ENCODE measurements at regions not wholly inside any gene's neighbourhood (a gene's known extent, or its start where the extent isn't known, plus 50 kb on each side); places are given as distances from the start of the nearest gene placed in this dataset.

DNA sequence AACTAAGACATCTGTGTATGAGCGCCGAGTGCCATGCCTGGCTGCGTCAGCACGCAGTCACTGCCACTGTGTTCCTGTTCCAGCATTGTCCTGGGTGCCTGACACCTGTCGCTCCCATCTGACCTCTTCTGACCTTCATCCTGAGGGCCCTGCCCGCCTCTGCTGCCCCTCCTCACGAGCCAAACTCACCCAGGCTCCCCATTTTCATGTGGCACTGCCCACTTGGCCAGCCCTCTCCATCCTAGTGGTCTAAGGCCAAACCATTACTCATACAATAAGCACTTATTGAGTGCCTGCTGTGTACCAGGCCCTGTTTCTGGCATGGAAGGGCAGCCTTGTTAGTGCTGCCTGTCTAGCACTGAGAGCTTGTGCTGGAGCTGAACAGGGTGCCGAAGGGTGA, 77.2 kb upstream of the PCBD1 start:
- no peak for DNase-seq
- H3K4me3 ChIP-seq, result no peak overlapping the region
- TF ChIP-seq POLR2AphosphoS5 (IDR thresholded peaks at IDR 0.05) (no peak), EP300 (IDR thresholded peaks at IDR 0.05) (no peak), POLR2A (IDR thresholded peaks at IDR 0.05) (no peak)
- TF ChIP-seq, protein P1, sequence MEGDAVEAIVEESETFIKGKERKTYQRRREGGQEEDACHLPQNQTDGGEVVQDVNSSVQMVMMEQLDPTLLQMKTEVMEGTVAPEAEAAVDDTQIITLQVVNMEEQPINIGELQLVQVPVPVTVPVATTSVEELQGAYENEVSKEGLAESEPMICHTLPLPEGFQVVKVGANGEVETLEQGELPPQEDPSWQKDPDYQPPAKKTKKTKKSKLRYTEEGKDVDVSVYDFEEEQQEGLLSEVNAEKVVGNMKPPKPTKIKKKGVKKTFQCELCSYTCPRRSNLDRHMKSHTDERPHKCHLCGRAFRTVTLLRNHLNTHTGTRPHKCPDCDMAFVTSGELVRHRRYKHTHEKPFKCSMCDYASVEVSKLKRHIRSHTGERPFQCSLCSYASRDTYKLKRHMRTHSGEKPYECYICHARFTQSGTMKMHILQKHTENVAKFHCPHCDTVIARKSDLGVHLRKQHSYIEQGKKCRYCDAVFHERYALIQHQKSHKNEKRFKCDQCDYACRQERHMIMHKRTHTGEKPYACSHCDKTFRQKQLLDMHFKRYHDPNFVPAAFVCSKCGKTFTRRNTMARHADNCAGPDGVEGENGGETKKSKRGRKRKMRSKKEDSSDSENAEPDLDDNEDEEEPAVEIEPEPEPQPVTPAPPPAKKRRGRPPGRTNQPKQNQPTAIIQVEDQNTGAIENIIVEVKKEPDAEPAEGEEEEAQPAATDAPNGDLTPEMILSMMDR (IDR thresholded peaks at IDR 0.05), result no peak

DNA sequence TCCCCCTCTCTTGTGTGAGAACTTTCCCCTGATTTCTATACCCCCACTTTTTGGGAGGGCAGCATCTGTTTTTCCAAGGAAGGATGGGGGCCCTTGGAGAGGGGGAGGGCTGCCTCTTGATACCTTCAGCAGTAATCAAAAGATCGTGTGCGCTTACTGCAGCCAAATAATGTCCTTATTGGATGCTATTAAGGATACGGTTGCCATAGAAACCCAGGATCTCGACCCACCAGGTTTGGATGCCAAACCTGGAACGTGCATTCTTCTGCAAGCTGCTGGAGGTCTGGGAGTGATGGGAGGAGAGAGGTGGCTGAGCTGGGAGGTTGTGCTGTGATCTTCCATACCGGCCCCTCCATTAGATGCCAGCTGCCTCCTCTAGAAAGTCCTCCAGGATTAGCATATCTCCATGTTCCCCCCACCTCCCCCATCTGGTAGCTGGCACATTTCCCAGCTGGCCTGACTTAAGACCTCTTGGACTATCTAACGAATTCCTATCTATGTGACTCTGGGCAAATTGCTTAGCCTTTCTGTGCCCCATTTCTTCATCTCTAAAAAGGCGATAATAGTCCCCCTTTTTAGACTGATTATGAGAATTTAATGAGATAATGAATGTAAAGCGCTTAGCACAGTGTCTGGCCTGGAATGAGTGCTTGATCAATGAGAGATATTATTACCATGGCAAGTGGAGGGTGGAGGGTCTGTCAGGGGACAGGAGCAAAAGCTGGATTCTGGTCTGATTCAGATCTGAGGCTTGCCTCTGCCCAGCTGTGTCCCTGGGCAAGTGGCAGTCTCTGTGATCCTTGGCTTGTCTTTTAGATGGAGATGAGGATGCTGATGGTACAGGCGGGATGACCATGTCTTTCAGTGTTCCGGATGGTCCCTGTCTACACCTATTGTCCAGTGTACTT, 78.5 kb upstream of the PCBD1 start:
- no peaks in the 10 kb centered on the region for H3K27me3 ChIP-seq
- DNase-seq (no peak), ATAC-seq (ENCODE audit: low FRiP score in 2 of 2) (no peak)
- TF ChIP-seq POLR2AphosphoS5 (IDR thresholded peaks at IDR 0.05), result no peak
- no peak for TF ChIP-seq POLR2A (IDR thresholded peaks at IDR 0.05)
- TF ChIP-seq EP300 (IDR thresholded peaks at IDR 0.05), result no peak
- TF ChIP-seq, protein P1 (IDR thresholded peaks at IDR 0.05), result no peak
- H3K4me3 ChIP-seq, result no peak overlapping the region
- H3K4me1 ChIP-seq, result no peaks in the 10 kb centered on the region
- 74 to 76% methylated on average over 7 to 11 of the region's 11 CpGs for WGBS, 2 donors
- peaks cover 0 to 5% (median 1%) of the 10 kb centered on the region in 4 donors for H3K9me3 ChIP-seq
- no peak overlapping the region for H3K27ac ChIP-seq
- H3K36me3 ChIP-seq, result no peaks in the 10 kb centered on the region

More for the DNA sequence above, 77.2 kb upstream of the PCBD1 start:
- ATAC-seq (ENCODE audit: low FRiP score in 2 of 2), result no peak
- Histone ChIP-seq H3K4me1 (no peaks in the 10 kb centered on the region), H3K27ac (no peak overlapping the region), H3K27me3 (no peaks in the 10 kb centered on the region), H3K36me3 (no peaks in the 10 kb centered on the region), H3K9me3 (no peaks in the 10 kb centered on the region)
- WGBS, 2 donors, result 88 to 95% methylated on average over 7 to 8 of the region's 8 CpGs

DNA sequence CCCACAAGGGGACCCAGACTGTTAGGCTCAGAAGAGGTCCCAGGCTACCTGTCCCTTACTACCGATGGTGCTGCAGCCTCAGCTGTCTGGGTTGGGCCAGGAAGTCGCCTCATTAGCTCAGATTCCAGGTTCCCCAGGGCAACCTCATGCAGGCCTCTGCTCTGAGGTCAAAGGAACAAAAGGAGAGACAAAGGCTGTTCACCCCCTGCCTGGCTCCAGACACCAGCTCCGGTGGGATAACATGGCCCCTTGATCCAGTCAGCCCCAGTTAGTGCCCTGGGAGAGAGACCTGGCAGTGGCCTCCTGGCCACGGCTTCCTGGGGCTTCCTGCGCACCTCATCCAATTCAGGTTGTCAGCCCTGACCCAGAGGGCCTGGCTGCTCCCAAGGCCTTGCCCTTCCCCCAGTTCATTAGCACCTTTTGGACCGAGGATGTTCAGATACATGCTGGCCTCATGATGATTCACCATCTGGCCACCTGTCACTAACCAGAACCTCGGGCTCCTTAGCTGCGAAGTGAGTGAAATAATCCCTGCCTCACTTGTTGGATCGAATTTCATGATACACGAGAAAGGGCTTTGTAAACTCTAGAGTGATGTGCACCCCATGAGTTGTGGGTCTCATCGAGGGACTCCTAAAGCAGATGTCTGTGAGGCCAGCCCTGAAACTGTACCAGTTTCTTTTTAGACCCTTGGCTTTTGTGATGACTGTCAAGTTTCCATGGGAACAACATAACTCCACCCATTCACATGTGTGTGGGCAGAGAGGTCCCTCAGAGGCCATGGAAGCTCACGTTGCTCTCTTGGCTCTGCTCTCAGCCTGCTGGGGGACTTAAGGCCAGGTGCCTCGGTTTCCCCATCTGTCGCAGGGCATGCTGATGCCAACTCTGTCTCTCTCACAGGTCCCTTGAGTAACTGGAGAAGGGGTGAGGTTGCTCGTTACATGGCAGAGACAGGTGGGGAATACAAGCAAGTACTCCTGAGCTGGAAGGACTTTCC, 79.5 kb upstream of the PCBD1 start:
- ATAC-seq (ENCODE audit: low FRiP score in 2 of 2) (no peak), DNase-seq (no peak)
- Histone ChIP-seq H3K4me3 (no peak overlapping the region), H3K27me3 (no peaks in the 10 kb centered on the region), H3K27ac (no peak overlapping the region), H3K9me3 (peaks cover 0 to 10% (median 4%) of the 10 kb centered on the region in 4 donors), H3K36me3 (no peaks in the 10 kb centered on the region), H3K4me1 (no peaks in the 10 kb centered on the region)
- TF ChIP-seq POLR2AphosphoS5 (IDR thresholded peaks at IDR 0.05), result no peak
- TF ChIP-seq, protein P1 (IDR thresholded peaks at IDR 0.05), result no peak
- TF ChIP-seq POLR2A (IDR thresholded peaks at IDR 0.05), result no peak
- no peak for TF ChIP-seq EP300 (IDR thresholded peaks at IDR 0.05)
- 76 to 77% methylated on average over 12 to 15 of the region's 15 CpGs for WGBS, 2 donors

DNA sequence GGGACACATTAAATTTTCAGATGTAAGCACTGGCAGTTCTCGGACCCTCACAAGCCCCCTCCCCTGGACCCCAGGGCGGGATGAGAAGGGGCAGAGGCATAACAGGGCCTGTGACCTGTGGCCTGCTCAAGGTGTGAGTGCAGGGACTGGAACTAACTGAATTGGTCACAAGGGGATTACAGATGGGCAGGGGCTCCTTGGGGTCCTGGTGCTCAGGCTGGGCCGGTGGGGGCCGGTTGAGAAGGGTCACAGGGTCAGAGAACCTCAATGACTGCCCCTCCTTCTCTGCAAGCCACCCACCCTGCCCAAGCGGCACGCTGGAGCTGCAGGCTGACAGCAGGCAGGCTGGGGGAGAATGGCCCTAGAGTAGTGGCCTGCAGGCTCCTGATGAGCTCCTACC, 80.8 kb upstream of the PCBD1 start:
- H3K36me3 ChIP-seq, result no peaks in the 10 kb centered on the region
- 82 to 100% methylated on average over 1 to 5 of the region's 6 CpGs for WGBS, 2 donors
- TF ChIP-seq, protein P1 (IDR thresholded peaks at IDR 0.05), result no peak
- no peak for TF ChIP-seq EP300 (IDR thresholded peaks at IDR 0.05)
- TF ChIP-seq POLR2AphosphoS5 (IDR thresholded peaks at IDR 0.05), result no peak
- TF ChIP-seq POLR2A (IDR thresholded peaks at IDR 0.05), result no peak
- no peak overlapping the region for H3K4me3 ChIP-seq
- H3K27me3 ChIP-seq, result no peaks in the 10 kb centered on the region
- H3K4me1 ChIP-seq, result no peaks in the 10 kb centered on the region
- DNase-seq (peak in 1 of 2 donors; percentile 58), ATAC-seq (ENCODE audit: low FRiP score in 2 of 2) (no peak)
- H3K27ac ChIP-seq, result no peak overlapping the region
- peaks cover 0 to 10% (median 4%) of the 10 kb centered on the region in 4 donors for H3K9me3 ChIP-seq

All from upper lobe of left lung (tissue), 6 donors.